DMS 273 (cell line): ENCODE measurements at regions not wholly inside any gene's neighbourhood (a gene's known extent, or its start where the extent isn't known, plus 50 kb on each side); places are given as distances from the start of the nearest gene placed in this dataset.
"Not testable (repeated sequence)": the region's sequence is repeated elsewhere in the genome, so short reads cannot be mapped to it uniquely, and the experiment has no call there.

Source experiments
- DNase-seq: peaks from one replicate; lab custom pipeline; 2025; ENCODE audit not compliant: unreplicated experiment; lab: John Stamatoyannopoulos, UW

DNA sequence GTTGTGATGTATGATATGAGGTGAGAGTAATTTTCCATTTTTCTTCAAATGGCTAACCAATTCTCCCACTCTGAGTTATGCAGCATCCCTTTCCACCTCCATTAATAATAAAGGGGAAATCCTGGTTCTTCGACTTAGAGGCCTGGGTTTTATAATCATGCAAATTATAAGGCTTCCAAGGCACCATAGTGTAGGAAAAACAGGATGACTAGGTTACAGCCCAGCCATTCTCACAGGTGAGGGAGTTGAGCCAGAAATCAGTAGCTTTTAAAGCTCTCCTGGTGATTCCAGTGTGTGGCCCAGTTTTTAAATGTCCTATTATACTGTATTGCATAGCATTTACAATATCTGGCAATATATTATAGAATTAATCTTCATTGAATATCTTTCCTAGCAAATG is 203.1 kb downstream of the ARHGEF9 start:
- no peak for DNase-seq

DNA sequence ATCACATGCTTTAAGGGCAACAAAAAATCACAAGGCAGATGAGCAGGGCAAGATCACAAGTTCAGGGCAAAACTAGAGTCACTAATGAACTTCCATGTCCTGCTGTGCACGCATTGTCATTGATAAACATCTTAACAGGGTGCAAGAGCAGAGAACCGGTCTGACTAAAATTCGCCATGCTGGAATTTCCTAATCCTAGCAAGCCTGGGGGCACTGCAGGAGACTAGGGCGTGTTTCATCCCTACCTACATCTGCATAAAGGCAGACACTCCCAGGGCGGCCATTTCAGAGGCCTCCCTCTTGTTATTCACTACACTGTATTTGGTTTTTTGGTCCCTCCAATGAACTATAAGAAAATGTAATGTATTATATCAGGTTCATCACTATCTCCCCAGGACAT is 203.6 kb downstream of the ARHGEF9 start:
- no peak for DNase-seq

DNA sequence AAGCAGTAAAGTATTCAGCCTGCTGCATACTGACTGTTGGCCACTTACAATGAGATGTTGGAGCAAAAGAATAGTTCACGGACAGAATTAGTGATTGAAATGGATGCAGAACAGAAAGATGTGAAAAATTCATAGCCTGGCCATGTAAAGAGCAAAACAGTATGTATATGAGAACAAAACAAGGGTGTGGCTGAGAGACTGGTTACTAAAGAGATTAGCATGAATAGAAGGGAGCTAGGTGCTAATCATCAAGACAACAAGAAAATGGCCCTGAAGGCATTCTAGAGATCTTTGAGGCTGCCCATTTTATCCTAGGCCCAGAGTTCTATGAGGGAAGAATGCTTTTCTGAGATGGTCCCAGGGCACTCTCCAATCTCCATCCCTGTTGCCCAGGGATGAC is 208.5 kb downstream of the ARHGEF9 start:
- no peak for DNase-seq

DNA sequence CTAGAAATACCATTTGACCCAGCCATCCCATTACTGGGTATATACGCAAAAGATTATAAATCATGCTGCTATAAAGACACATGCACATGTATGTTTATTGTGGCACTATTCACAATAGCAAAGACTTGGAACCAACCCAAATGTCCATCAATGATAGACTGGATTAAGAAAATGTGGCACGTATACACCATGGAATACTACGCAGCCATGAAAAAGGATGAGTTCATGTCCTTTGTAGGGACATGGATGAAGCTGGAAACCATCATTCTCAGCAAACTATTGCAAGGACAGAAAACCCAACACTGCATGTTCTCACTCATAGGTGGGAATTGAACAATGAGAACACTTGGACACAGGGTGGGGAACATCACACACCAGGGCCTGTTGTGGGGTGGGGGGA is 209.3 kb downstream of the ARHGEF9 start:
- not testable (repeated sequence) for DNase-seq

- DNase-seq: no peak
These were observed 215.7 kb upstream of the SPIN4 start for GRCh38 chrX:63566856-63567255.

- peak; percentile 31 for DNase-seq
These were observed 210.3 kb upstream of the SPIN4 start for GRCh38 chrX:63561425-63561824.

- peak; percentile 92 for DNase-seq
These were observed 209.6 kb upstream of the SPIN4 start for GRCh38 chrX:63560601-63561218.

DNA sequence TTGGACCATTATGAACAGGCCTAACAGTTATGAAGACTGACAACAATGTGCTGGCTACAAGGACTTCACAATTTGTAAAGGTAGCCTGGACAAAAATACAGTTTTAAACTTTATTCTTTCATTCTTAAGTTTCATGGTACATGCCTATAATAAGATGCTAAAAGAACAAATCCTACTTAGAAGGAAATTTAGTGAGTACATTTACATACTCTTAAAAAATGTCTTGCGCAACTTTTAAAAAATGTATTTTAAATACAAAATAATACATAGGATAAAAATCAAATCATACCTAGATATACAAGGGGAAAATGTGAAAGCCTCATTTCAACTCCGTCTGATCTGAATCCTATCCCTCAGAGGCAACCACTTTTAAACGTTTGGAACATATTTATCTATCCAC is 200.7 kb upstream of the SPIN4 start:
- no peak for DNase-seq

GRCh38 chrX:63530654-63531053 is 179.5 kb upstream of the SPIN4 start:
- no peak for DNase-seq

GRCh38 chrX:63529961-63530360 is 178.8 kb upstream of the SPIN4 start:
- no peak for DNase-seq

- no peak for DNase-seq
These were observed 175.7 kb upstream of the SPIN4 start for GRCh38 chrX:63526863-63527262.

DNA sequence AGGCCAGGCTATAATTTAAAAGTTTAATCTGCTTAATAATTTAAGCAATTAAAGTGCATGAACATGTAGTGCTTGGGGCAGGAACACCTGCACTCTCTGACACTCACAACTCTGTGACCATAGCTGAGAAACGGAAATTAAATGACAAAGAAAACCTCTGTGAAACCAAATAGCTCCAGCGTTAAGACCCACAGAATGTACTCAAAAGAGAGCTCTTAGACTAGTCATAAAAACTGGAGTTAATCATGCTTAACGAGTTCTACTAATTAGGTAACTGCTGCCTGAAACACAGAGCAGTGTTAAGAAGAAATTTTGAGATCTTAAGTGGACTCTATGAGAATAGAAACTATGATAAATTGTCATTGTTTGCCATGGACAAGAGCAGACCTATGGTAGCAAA is 174.4 kb upstream of the SPIN4 start:
- DNase-seq: no peak

GRCh38 chrX:63519368-63519767 is 168.2 kb upstream of the SPIN4 start:
- not testable (repeated sequence) for DNase-seq

- DNase-seq: no peak
These were observed 163.5 kb upstream of the SPIN4 start for GRCh38 chrX:63514569-63515080.

GRCh38 chrX:63513825-63514568 is 162.9 kb upstream of the SPIN4 start:
- DNase-seq: peak; percentile 2

DNA sequence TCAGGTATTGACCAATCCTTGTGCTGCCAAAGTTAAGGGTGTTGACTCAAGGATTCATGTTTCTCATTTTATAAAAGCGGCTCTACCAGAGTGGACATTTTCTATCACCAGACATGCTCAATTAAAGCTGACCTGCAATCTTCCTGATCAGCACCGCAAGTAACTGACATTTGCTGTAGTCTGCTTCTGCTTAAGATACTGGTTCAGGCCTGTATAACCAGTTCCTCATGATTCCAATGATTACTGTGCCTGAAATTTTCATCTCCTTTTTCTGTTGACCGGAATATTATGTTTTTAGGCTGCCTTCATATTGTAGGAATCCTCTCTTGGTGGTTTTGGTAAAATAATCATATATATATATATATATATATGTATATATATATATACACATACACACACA is 160.2 kb upstream of the SPIN4 start:
- DNase-seq: no peak

DNA sequence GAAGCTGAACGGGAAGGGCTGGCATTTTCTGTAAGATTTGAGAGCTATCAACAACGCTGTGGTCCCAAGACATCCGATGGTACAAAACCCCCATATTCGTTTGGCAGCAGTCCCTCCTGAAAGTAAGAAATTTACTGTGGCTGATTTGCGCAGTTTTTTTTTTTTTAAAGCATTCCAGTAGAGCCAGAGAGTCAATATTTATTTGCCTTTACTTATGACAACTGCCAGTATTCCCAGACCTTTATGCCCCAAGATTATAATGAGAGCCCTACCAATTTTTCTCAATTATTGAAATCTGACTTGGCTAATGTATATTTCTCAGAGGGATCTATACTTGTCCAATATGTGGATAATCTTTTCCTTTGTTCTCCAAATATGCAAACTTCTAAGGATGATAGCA is 157.5 kb upstream of the SPIN4 start:
- DNase-seq: no peak

DNA sequence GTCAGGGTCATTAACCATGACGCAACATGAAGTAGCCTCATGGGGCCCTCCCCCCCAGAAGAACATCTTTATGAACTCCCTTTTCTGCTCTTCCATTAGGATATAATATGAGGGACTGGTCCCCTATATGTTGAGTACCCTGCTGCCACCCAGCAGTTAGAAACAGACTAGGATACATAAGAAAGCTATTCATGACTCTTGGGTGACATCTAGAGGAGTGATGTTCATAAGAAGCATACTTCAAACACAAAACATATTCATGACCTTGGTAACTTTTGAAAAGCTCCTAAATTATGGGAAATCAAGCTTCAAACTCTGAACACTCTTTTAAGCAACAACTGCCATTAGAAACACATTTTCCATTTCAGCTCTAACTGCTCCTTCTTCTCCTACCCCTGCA is 155.2 kb upstream of the SPIN4 start:
- DNase-seq: peak; percentile 55

DNA sequence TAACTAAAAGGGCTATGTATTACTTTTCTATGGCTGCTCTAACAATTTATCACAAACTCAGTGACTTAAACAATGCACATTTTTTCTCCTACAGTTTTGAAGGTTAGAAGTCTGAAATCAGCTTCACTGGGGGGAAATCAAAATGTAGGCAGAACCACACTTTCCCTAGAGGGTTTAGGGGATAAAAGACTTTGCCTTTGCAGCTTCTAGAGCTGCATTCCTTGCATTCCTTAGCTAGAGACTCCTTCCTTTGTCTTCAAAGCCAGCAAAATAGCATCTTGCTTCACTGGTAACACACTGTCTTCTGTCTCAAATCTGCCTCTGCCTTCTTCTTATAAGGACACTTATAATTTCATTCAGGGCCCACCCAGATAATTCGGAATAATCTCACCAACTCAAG is 152.4 kb upstream of the SPIN4 start:
- DNase-seq: no peak

GRCh38 chrX:63488546-63489373 is 137.6 kb upstream of the SPIN4 start:
- DNase-seq: no peak

DNA sequence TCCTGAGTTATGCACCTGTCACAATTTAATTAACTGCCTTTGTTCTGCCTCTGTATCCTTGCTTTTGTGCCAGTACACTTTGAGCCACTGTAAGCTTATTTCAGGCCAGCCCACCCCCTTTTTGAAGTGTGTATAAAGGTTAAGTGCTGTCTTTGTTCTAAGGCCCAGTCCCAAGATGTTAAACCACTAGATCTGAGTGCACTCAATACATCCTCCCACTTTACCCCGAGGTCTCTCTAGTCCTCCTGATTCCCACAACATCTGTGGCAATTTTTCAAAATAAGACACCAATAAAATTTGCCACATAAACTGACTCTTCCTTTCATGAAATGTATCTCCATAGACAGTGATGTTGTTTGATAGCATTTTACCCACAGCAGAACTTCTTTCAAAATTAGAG is 124.1 kb upstream of the SPIN4 start:
- DNase-seq: peak; percentile 6

GRCh38 chrX:63471004-63471403 is 119.9 kb upstream of the SPIN4 start:
- DNase-seq: no peak
